GM23338 (cell line): ENCODE measurements at regions not wholly inside any gene's neighbourhood (a gene's known extent, or its start where the extent isn't known, plus 50 kb on each side); places are given as distances from the start of the nearest gene placed in this dataset.

Source experiments
- ATAC-seq: fragments of 200-7000 bp; cut with Tn5 transposase; 3 replicates; pipeline ENCODE4 v1.9.1; 2020
- DNase-seq: peaks from one replicate; pipeline ENCODE4 v3.0.0-alpha.2; 2015; ENCODE audit warnings: low spot score
- H2AFZ ChIP-seq: fragments of 200-600 bp; sonication (generic); 2 replicates; pipeline ENCODE4 v1.8.0; 2016; ENCODE audit warnings: antibody characterized with exemption, mild to moderate bottlenecking, moderate library complexity
- H3F3A ChIP-seq: fragments of 200-600 bp; sonication (generic); replicated peaks from 2 replicates; pipeline ENCODE4 v1.8.0; 2017; ENCODE audit warnings: antibody characterized with exemption, mixed run types, low read depth
- H3K27ac ChIP-seq: fragments of 200-600 bp; sonication (generic); 2 replicates; pipeline ENCODE4 v1.6.1; 2016; ENCODE audit warnings: low read depth
- H3K27me3 ChIP-seq: fragments of 200-600 bp; sonication (generic); 2 replicates; pipeline ENCODE4 v1.8.0; 2016; ENCODE audit warnings: mild to moderate bottlenecking, mixed run types, moderate library complexity; ENCODE audit not compliant: insufficient read depth
- H3K36me3 ChIP-seq: fragments of 200-600 bp; sonication (generic); 2 replicates; pipeline ENCODE4 v1.8.0; 2016; ENCODE audit warnings: mild to moderate bottlenecking; ENCODE audit not compliant: insufficient read depth
- H3K4me1 ChIP-seq: fragments of 200-600 bp; sonication (generic); 2 replicates; pipeline ENCODE4 v1.8.0; 2016; ENCODE audit warnings: mild to moderate bottlenecking, moderate library complexity; ENCODE audit not compliant: insufficient read depth
- H3K4me2 ChIP-seq: fragments of 200-600 bp; sonication (generic); 2 replicates; pipeline ENCODE4 v1.7.1; 2017; ENCODE audit warnings: mixed run types
- H3K4me3 ChIP-seq: fragments of 200-600 bp; sonication (generic); 2 replicates; pipeline ENCODE4 v1.6.1; 2016; ENCODE audit warnings: mixed run types
- H3K79me2 ChIP-seq: fragments of 200-600 bp; sonication (generic); replicated peaks from 2 replicates; pipeline ENCODE4 v1.8.0; 2017; ENCODE audit warnings: mild to moderate bottlenecking; ENCODE audit not compliant: insufficient read depth
- H3K9me2 ChIP-seq: fragments of 200-600 bp; sonication (generic); 2 replicates; pipeline ENCODE4 v1.8.0; 2017; ENCODE audit not compliant: insufficient read depth
- H4K20me1 ChIP-seq: fragments of 200-600 bp; sonication (generic); replicated peaks from 2 replicates; pipeline ENCODE4 v1.8.0; 2017; ENCODE audit warnings: mild to moderate bottlenecking; ENCODE audit not compliant: insufficient read depth
- H3K27ac Mint-ChIP-seq: 2 replicates; pipeline ENCODE4 v1.8.0; 2020; ENCODE audit warnings: inconsistent platforms, mild to moderate bottlenecking, moderate library complexity, mixed read lengths
- H3K27me3 Mint-ChIP-seq: 3 replicates; pipeline ENCODE4 v1.8.0; 2022; ENCODE audit warnings: low read depth, mild to moderate bottlenecking, moderate library complexity, mixed read lengths, inconsistent platforms; ENCODE audit not compliant: insufficient read depth, poor library complexity
- H3K36me3 Mint-ChIP-seq: 3 replicates; pipeline ENCODE4 v1.8.0; 2021; ENCODE audit warnings: low read depth, mild to moderate bottlenecking, inconsistent platforms, moderate library complexity, mixed read lengths
- H3K4me1 Mint-ChIP-seq: 3 replicates; pipeline ENCODE4 v1.8.0; 2020; ENCODE audit warnings: mild to moderate bottlenecking, inconsistent platforms, mixed read lengths
- H3K4me3 Mint-ChIP-seq: 3 replicates; pipeline ENCODE4 v1.8.0; 2021; ENCODE audit warnings: moderate library complexity, mild to moderate bottlenecking, inconsistent platforms, mixed read lengths
- H3K9me3 Mint-ChIP-seq: 3 replicates; pipeline ENCODE4 v1.8.0; 2020; ENCODE audit warnings: moderate library complexity, mild to moderate bottlenecking, inconsistent platforms, mixed read lengths
- CREB1 ChIP-seq: fragments of 250-450 bp; sonication (Bioruptor Pico); IDR thresholded peaks from 2 replicates; pipeline ENCODE4 v1.5.0; 2020; ENCODE audit warnings: low read depth, mild to moderate bottlenecking, moderate library complexity
- CTCF ChIP-seq, 2 experiments: fragments of 200-600 bp in 1 of 2; sonication (generic) in 1 of 2; conservative IDR thresholded peaks; 2 replicates each; pipeline versions ENCODE4 v1.5.1 to v1.6.1; 2016 to 2017; ENCODE audit warnings: antibody characterized with exemption in 2 of 2, low read depth in 2 of 2, mild to moderate bottlenecking in 2 of 2, moderate library complexity in 1 of 2
- ETS1 ChIP-seq: IDR thresholded peaks from 2 replicates; pipeline ENCODE4 v1.6.1; 2016; ENCODE audit warnings: antibody characterized with exemption
- EZH2 ChIP-seq: fragments of 200-600 bp; sonication (generic); IDR thresholded peaks from one replicate; pipeline ENCODE4 v1.8.0; 2017; ENCODE audit warnings: antibody characterized with exemption, mild to moderate bottlenecking, low read depth; ENCODE audit not compliant: unreplicated experiment
- NANOG ChIP-seq: IDR thresholded peaks from 2 replicates; pipeline ENCODE4 v1.6.1; 2016; ENCODE audit warnings: antibody characterized with exemption, borderline replicate concordance
- POLR2AphosphoS5 ChIP-seq: IDR thresholded peaks from 2 replicates; pipeline ENCODE4 v1.6.1; 2016; ENCODE audit warnings: antibody characterized with exemption, low read depth
- REST ChIP-seq: IDR thresholded peaks from one replicate; pipeline ENCODE4 v1.6.1; 2018; ENCODE audit warnings: antibody characterized with exemption; ENCODE audit not compliant: unreplicated experiment
- STAT1 ChIP-seq: IDR thresholded peaks from one replicate; pipeline ENCODE4 v1.6.1; 2016; ENCODE audit warnings: antibody characterized with exemption; ENCODE audit not compliant: unreplicated experiment
- ZNF114 ChIP-seq: fragments of 250-450 bp; sonication (Bioruptor Pico); IDR thresholded peaks from 2 replicates; pipeline ENCODE4 v1.5.0; 2020; ENCODE audit warnings: mild to moderate bottlenecking, moderate library complexity
- ZNF331 ChIP-seq: fragments of 250-450 bp; sonication (Bioruptor Pico); IDR thresholded peaks from 2 replicates; pipeline ENCODE4 v1.5.0; 2020; ENCODE audit warnings: low read depth, mild to moderate bottlenecking, moderate library complexity

- Histone ChIP-seq H3K36me3 (no peaks in the 10 kb centered on the region), H3K27me3 (no peaks in the 10 kb centered on the region), H3K79me2 (no peaks in the 10 kb centered on the region), H2AFZ (no peak overlapping the region), H3K4me2 (no peak overlapping the region), H4K20me1 (no peaks in the 10 kb centered on the region), H3F3A (no peaks in the 10 kb centered on the region), H3K9me2 (no peaks in the 10 kb centered on the region), H3K4me1 (peaks cover 3% of the 10 kb centered on the region; the same call in 1 of the 2 replicates), H3K4me3 (no peak overlapping the region), H3K27ac (no peak overlapping the region)
- TF ChIP-seq CREB1 (CRISPR knock-in tag) (no peak), NANOG (no peak), POLR2AphosphoS5 (no peak), CTCF (conservative IDR thresholded peaks at IDR 0.05; ENCODE audit: low read depth in 2 of 2) (no peak), ZNF114 (CRISPR knock-in tag) (no peak), ETS1 (no peak)
- Mint-ChIP-seq H3K27ac (no peak overlapping the region), H3K9me3 (no peaks in the 10 kb centered on the region), H3K36me3 (no peaks in the 10 kb centered on the region), H3K4me3 (no peak overlapping the region), H3K4me1 (peaks cover 8% of the 10 kb centered on the region; the same call in 1 of the 3 replicates), H3K27me3 (no peaks in the 10 kb centered on the region)
- DNase-seq, result no peak
- no peak for ATAC-seq
Observed at GRCh38 chr2:40997362-40997761, 545.5 kb upstream of the SLC8A1 start.

- no peak overlapping the region for H2AFZ ChIP-seq
- peaks cover 8% of the 10 kb centered on the region; the same call in 1 of the 3 replicates for H3K4me1 Mint-ChIP-seq
- peaks cover 3% of the 10 kb centered on the region; the same call in 1 of the 2 replicates for H3K4me1 ChIP-seq
- H3K9me2 ChIP-seq, result no peaks in the 10 kb centered on the region
- H3K4me3 ChIP-seq, result no peak overlapping the region
- TF ChIP-seq EZH2 (no peak), NANOG (no peak), STAT1 (no peak), ZNF331 (CRISPR knock-in tag) (no peak), REST (no peak)
- no peaks in the 10 kb centered on the region for H4K20me1 ChIP-seq
- H3K4me3 Mint-ChIP-seq, result no peak overlapping the region
- no peak overlapping the region for H3K4me2 ChIP-seq
- H3K36me3 Mint-ChIP-seq, result no peaks in the 10 kb centered on the region
- H3K27me3 Mint-ChIP-seq, result no peaks in the 10 kb centered on the region
- no peaks in the 10 kb centered on the region for H3F3A ChIP-seq
- H3K79me2 ChIP-seq, result no peaks in the 10 kb centered on the region
- no peaks in the 10 kb centered on the region for H3K9me3 Mint-ChIP-seq
- H3K27ac ChIP-seq, result no peak overlapping the region
- no peaks in the 10 kb centered on the region for H3K36me3 ChIP-seq
- no peaks in the 10 kb centered on the region for H3K27me3 ChIP-seq
- DNase-seq (no peak), ATAC-seq (no peak)
- no peak overlapping the region for H3K27ac Mint-ChIP-seq
Observed at GRCh38 chr2:41000374-41000773, 548.5 kb upstream of the SLC8A1 start.
